Natural killer cell (primary cell): ENCODE measurements at regions not wholly inside any gene's neighbourhood (a gene's known extent, or its start where the extent isn't known, plus 50 kb on each side); places are given as distances from the start of the nearest gene placed in this dataset.

Source experiments
- ATAC-seq, 3 donors: fragments of 150-1000 bp in 2 of 3; fragments of 200-7000 bp in 1 of 3; cut with Tn5 transposase; 1 replicate in 1 of 3; 2 replicates in 2 of 3; pipeline ENCODE4 v1.10.0; 2021; ENCODE audit warnings: mild to moderate bottlenecking in 2 of 3, moderate library complexity in 2 of 3
- DNase-seq, 2 donors: peaks; one replicate each; pipeline versions ENCODE4 v3.0.0 to v3.0.0-alpha.2; 2013 to 2021; ENCODE audit warnings: mixed read lengths in 1 of 2
- H3K27ac ChIP-seq: one replicate; pipeline ENCODE4 v1.5.1; 2013; ENCODE audit warnings: mild to moderate bottlenecking, low read length
- H3K27me3 ChIP-seq: one replicate; pipeline ENCODE4 v1.6.1; 2013; ENCODE audit warnings: low read length; ENCODE audit not compliant: control insufficient read depth, insufficient read depth
- H3K36me3 ChIP-seq: one replicate; pipeline ENCODE4 v1.6.1; 2013; ENCODE audit warnings: low read length; ENCODE audit not compliant: control insufficient read depth, insufficient read depth
- H3K4me1 ChIP-seq: one replicate; pipeline ENCODE4 v1.6.1; 2013; ENCODE audit warnings: low read length; ENCODE audit not compliant: control insufficient read depth, insufficient read depth
- H3K4me3 ChIP-seq: one replicate; pipeline ENCODE4 v1.5.1; 2013; ENCODE audit warnings: low read length
- H3K9me3 ChIP-seq: one replicate; pipeline ENCODE4 v1.6.1; 2013; ENCODE audit warnings: low read length; ENCODE audit not compliant: control insufficient read depth, insufficient read depth
- H3K27ac Mint-ChIP-seq, 2 donors: one replicate each; pipeline ENCODE4 v1.8.0; 2022; ENCODE audit warnings: mild to moderate bottlenecking in 2 of 2, mixed read lengths in 2 of 2, moderate library complexity in 1 of 2
- H3K27me3 Mint-ChIP-seq, 2 donors: one replicate each; pipeline ENCODE4 v1.8.0; 2022; ENCODE audit warnings: low read depth in 2 of 2, mixed read lengths in 2 of 2
- H3K36me3 Mint-ChIP-seq: one replicate; pipeline ENCODE4 v1.8.0; 2022; ENCODE audit warnings: mixed read lengths
- H3K4me1 Mint-ChIP-seq, 2 donors: one replicate each; pipeline ENCODE4 v1.8.0; 2022; ENCODE audit warnings: mixed read lengths in 2 of 2
- H3K4me3 Mint-ChIP-seq: one replicate; pipeline ENCODE4 v1.8.0; 2022; ENCODE audit warnings: mild to moderate bottlenecking, moderate library complexity, mixed read lengths
- H3K9me3 Mint-ChIP-seq, 2 donors: one replicate each; pipeline ENCODE4 v1.8.0; 2022; ENCODE audit warnings: mixed read lengths in 2 of 2
- whole genome bisulfite sequencing: methylation state at CpG from one replicate; pipeline ENCODE4 v1.1.7; 2013; ENCODE audit warnings: missing lambda C conversion rate; ENCODE audit not compliant: insufficient coverage; 5-methylcytosine and 5-hydroxymethylcytosine counted together
- intact Hi-C: fragments of 100-400 bp; cut with micrococcal nuclease; formaldehyde crosslinking; loops from one replicate; pipeline ENCODE4 v1.14.2; 2022
- TF ChIP-seq, protein P1 (sequence below): fragments of 200-600 bp; IDR thresholded peaks from one replicate; pipeline ENCODE4 v1.8.0; 2022; ENCODE audit warnings: antibody characterized with exemption

DNA sequence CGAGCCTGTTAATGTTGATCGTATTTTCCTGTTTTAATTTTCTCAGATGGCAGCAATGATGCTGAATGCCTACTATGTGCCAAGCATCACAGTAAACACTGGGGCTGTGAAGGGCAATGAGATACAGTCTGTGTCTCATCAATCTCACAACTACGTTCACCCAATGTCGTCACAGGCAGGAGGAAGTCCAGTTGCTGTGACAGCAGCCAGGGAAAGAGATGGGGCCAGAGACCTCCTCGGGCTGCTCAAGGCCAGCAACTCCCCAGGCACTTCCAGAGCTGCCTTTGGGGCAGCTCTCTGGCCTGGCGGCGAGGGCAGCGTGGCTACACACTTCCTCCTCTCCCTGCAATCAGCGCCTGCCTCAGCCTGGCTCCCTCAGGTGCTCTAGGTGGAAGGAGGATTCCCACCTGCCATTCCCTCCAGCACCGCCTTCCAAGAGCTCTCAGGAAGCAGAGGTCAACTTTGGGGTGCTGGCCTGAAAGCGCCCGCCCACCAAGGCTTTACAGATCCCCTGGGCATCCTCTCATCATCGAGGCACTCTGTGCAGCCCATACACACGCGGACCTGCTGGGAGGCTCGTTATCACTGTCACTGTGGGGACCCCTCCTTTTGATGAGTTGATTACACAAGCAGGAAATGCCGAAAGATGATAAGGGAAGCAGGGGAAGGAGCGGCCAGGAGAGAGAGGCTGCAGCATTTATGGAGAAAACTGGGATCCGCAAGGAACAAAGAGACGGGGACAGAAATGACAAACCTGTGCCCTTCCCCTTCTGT lies 159.2 kb downstream of the ZDHHC21 start:
- Mint-ChIP-seq H3K4me1 (no peaks in the 10 kb centered on the region), H3K4me3 (no peak overlapping the region), H3K27ac (no peak overlapping the region), H3K36me3 (no peaks in the 10 kb centered on the region), H3K27me3 (peaks cover 17 to 27% of the 10 kb centered on the region in 2 donors), H3K9me3 (peaks cover 0 to 4% of the 10 kb centered on the region in 2 donors)
- 52% methylated on average over 19 of the region's 20 CpGs for WGBS
- Histone ChIP-seq H3K27me3 (no peaks in the 10 kb centered on the region), H3K4me1 (no peaks in the 10 kb centered on the region), H3K27ac (no peak overlapping the region), H3K36me3 (no peaks in the 10 kb centered on the region), H3K9me3 (peaks cover 4% of the 10 kb centered on the region), H3K4me3 (no peak overlapping the region)
- no peak for ATAC-seq
- DNase-seq, result no peak
- TF ChIP-seq, protein P1, sequence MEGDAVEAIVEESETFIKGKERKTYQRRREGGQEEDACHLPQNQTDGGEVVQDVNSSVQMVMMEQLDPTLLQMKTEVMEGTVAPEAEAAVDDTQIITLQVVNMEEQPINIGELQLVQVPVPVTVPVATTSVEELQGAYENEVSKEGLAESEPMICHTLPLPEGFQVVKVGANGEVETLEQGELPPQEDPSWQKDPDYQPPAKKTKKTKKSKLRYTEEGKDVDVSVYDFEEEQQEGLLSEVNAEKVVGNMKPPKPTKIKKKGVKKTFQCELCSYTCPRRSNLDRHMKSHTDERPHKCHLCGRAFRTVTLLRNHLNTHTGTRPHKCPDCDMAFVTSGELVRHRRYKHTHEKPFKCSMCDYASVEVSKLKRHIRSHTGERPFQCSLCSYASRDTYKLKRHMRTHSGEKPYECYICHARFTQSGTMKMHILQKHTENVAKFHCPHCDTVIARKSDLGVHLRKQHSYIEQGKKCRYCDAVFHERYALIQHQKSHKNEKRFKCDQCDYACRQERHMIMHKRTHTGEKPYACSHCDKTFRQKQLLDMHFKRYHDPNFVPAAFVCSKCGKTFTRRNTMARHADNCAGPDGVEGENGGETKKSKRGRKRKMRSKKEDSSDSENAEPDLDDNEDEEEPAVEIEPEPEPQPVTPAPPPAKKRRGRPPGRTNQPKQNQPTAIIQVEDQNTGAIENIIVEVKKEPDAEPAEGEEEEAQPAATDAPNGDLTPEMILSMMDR, result no peak
- intact Hi-C loops, result no loop called here

DNA sequence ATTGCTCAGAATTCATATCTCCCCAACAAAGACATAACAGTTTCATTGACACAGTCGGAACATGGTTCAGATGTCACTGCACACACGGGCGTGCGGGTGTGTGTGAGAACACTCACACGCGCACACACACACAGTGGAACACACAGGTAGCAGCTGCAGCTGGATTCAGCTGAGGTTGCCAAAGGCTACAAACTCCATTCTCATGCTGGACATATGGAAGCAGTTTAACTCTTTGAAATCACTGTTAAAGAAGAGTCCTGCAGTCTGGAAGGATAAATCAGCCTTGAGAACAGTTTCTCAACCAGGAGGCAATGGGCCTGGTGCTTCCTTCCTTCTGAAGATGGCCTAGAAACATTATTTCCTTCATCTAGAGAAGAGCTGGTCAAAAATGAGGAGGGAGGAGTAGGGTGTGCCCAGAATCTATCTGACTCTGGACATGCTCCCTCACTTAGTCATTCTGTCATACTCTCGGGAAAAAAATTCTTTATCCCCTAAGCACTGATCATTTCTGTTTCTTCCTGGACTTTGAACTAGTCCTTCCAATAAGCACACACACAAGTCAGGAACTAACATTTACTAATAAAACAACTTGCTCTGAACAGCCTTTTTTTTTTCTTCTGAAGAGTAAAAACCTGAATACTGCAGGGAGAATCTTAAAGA lies 160.6 kb downstream of the ZDHHC21 start:
- no peak overlapping the region for H3K27ac Mint-ChIP-seq
- Histone ChIP-seq H3K27ac (no peak overlapping the region), H3K27me3 (no peaks in the 10 kb centered on the region), H3K36me3 (no peaks in the 10 kb centered on the region), H3K4me1 (no peaks in the 10 kb centered on the region), H3K4me3 (no peak overlapping the region), H3K9me3 (peaks cover 4% of the 10 kb centered on the region)
- WGBS, result 97% methylated on average over 7 of the region's 7 CpGs
- H3K9me3 Mint-ChIP-seq, result peaks cover 0 to 4% of the 10 kb centered on the region in 2 donors
- ATAC-seq, result no peak
- H3K4me1 Mint-ChIP-seq, result no peaks in the 10 kb centered on the region
- H3K27me3 Mint-ChIP-seq, result peaks cover 17 to 27% of the 10 kb centered on the region in 2 donors
- H3K4me3 Mint-ChIP-seq, result no peak overlapping the region
- H3K36me3 Mint-ChIP-seq, result no peaks in the 10 kb centered on the region
- DNase-seq, result no peak
- intact Hi-C loops, result no loop called here
- TF ChIP-seq, protein P1, result no peak

- no peak overlapping the region for H3K4me3 ChIP-seq
- H3K9me3 Mint-ChIP-seq, result peaks cover 0 to 4% of the 10 kb centered on the region in 2 donors
- 82% methylated on average over 12 of the region's 15 CpGs for WGBS
- no peak overlapping the region for H3K4me3 Mint-ChIP-seq
- H3K4me1 Mint-ChIP-seq, result no peaks in the 10 kb centered on the region
- no peaks in the 10 kb centered on the region for H3K27me3 ChIP-seq
- no peaks in the 10 kb centered on the region for H3K36me3 ChIP-seq
- H3K27me3 Mint-ChIP-seq, result peaks cover 17 to 31% of the 10 kb centered on the region in 2 donors
- ATAC-seq, result no peak
- H3K4me1 ChIP-seq, result no peaks in the 10 kb centered on the region
- no peak overlapping the region for H3K27ac ChIP-seq
- no peaks in the 10 kb centered on the region for H3K36me3 Mint-ChIP-seq
- H3K27ac Mint-ChIP-seq, result no peak overlapping the region
- TF ChIP-seq, protein P1, result no peak
- H3K9me3 ChIP-seq, result peaks cover 2% of the 10 kb centered on the region
- DNase-seq, result no peak
- intact Hi-C loops, result no loop called here
Measured at GRCh38 chr9:14531341-14532269, 161.6 kb downstream of the ZDHHC21 start.
